Skeletal muscle tissue (tissue), 3 donors: ENCODE measurements at regions not wholly inside any gene's neighbourhood (a gene's known extent, or its start where the extent isn't known, plus 50 kb on each side); places are given as distances from the start of the nearest gene placed in this dataset.

Experiments
- H3K27ac ChIP-seq: one replicate; pipeline ENCODE4 v1.7.0; 2013; ENCODE audit warnings: mild to moderate bottlenecking, low read depth, low read length, inconsistent platforms
- H3K27me3 ChIP-seq, 3 donors: one replicate each; pipeline ENCODE4 v1.7.0; 2013; ENCODE audit warnings: low read length in 3 of 3; ENCODE audit not compliant: control insufficient read depth in 3 of 3, insufficient read depth in 3 of 3
- H3K36me3 ChIP-seq, 3 donors: one replicate each; pipeline ENCODE4 v1.7.0; 2013; ENCODE audit warnings: low read length in 3 of 3; ENCODE audit not compliant: control insufficient read depth in 3 of 3, insufficient read depth in 3 of 3
- H3K4me1 ChIP-seq, 3 donors: one replicate each; pipeline ENCODE4 v1.7.0; 2013; ENCODE audit warnings: low read length in 3 of 3, mild to moderate bottlenecking in 3 of 3; ENCODE audit not compliant: control insufficient read depth in 3 of 3, insufficient read depth in 3 of 3
- H3K4me3 ChIP-seq, 3 donors: one replicate each; pipeline ENCODE4 v1.7.0; 2013; ENCODE audit warnings: low read length in 3 of 3
- H3K9ac ChIP-seq, 3 donors: one replicate each; pipeline ENCODE4 v1.7.0; 2013; ENCODE audit warnings: low read length in 3 of 3, mild to moderate bottlenecking in 3 of 3, moderate library complexity in 2 of 3, low read depth in 1 of 3
- H3K9me3 ChIP-seq, 3 donors: one replicate each; pipeline ENCODE4 v1.7.0; 2013; ENCODE audit warnings: low read length in 3 of 3; ENCODE audit not compliant: control insufficient read depth in 3 of 3
- donor health status: Osteomylitis.

DNA sequence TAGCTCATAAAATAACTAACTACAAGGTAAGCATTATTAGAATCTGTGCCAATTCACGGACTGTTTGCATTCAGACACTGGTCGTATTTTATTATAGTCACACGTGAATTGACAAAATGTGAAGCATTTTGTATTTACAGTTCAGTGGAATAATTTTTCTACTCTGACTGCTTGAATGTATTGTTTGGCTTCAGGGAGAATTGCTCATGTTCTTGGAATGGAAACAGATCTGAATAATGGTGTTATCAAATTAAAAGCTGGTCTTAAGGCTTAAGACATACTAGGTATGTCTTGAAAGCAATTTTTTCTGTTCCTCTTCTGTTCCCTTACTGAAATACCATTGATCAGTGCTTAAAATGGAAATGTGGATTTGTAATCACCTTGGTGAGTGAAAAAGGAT lies 543.7 kb upstream of the TLE4 start:
- H3K9ac ChIP-seq: no peak overlapping the region
- H3K27ac ChIP-seq: no peak overlapping the region
- no peaks in the 10 kb centered on the region for H3K9me3 ChIP-seq
- no peaks in the 10 kb centered on the region for H3K4me1 ChIP-seq
- H3K4me3 ChIP-seq: no peak overlapping the region
- no peaks in the 10 kb centered on the region for H3K36me3 ChIP-seq
- no peaks in the 10 kb centered on the region for H3K27me3 ChIP-seq

DNA sequence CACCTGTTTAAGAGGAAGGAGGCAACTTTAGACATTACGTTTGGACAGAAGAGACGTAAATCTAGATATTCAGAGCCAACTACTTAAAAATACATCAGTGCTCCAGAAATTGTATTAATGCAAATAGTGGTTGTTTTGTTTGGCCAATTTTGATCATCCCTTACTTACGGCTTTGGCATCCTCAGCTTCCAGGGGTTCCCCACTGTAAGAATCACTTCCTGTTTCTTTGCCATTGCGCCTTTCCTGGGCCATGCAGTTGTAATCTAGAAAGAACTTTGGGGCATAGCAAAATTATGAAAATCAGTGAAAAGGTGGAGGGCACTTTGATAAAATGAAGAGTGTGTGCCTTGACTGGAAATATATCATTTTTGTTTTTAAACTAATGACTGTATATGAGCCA lies 537.2 kb upstream of the TLE4 start:
- H3K4me3 ChIP-seq: no peak overlapping the region
- H3K9ac ChIP-seq: no peak overlapping the region
- no peaks in the 10 kb centered on the region for H3K4me1 ChIP-seq
- no peaks in the 10 kb centered on the region for H3K36me3 ChIP-seq
- H3K27ac ChIP-seq: no peak overlapping the region
- no peaks in the 10 kb centered on the region for H3K9me3 ChIP-seq
- H3K27me3 ChIP-seq: no peaks in the 10 kb centered on the region

DNA sequence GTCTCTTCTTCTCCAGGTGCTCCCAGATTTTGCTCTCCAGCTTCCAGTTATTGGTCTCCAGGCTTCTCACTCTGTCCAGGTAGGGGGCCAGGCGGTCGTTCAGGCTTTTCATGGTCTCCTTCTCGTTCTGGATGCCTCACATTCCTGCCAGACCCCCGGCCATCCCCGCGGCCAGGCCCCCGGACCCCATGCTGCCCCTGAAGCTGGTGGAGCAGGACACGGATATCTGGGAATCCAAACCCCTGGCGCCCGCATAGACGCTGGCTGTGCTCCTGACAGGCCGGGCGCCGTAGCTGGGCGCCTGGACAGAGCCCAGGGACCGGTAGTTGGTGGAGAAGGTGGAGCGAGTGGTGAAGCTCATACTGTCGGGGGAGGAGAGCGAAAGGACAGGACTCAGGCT lies 534.4 kb upstream of the TLE4 start:
- Histone ChIP-seq H3K9ac (no peak overlapping the region), H3K4me3 (no peak overlapping the region), H3K9me3 (no peaks in the 10 kb centered on the region), H3K27me3 (no peaks in the 10 kb centered on the region), H3K27ac (no peak overlapping the region), H3K36me3 (no peaks in the 10 kb centered on the region), H3K4me1 (no peaks in the 10 kb centered on the region)

DNA sequence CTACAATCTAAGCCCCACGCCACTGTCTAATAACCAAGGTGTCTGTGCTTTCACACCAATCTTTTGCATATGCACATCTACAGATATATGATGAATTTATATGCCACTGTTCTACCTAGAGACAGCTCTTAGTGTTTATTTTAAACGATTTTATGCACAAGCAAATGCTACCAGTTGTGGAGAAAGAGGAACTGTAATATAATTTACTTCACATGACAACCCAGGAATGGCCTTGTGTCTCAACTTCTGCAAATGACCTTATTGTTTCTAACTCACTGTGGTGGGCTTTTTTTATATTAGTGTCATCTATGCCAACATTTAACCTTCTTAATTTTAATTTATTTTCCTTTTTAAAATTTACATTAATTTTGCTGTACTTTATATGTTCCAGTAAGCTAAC lies 531.1 kb upstream of the TLE4 start:
- Histone ChIP-seq H3K27ac (no peak overlapping the region), H3K27me3 (no peaks in the 10 kb centered on the region), H3K9ac (no peak overlapping the region), H3K9me3 (no peaks in the 10 kb centered on the region), H3K36me3 (no peaks in the 10 kb centered on the region), H3K4me3 (no peak overlapping the region), H3K4me1 (no peaks in the 10 kb centered on the region)

DNA sequence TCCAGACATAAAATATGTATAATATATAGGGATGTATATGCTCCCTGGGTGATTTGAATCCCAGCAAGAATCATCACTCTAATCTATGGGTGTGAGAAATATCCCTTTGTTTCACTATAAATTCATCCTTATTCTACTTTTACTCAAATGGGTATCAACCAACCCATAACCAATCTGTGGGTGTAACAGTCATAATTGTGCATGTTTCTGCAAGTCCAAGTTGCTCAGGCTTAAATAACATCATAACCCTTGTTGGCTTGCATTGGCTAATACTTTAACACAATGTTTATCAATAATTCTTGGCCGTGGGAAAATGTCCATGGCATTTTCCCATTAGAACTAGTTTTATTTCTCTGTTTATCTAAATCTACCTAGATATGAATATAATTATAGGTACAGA lies 530.5 kb upstream of the TLE4 start:
- Histone ChIP-seq H3K36me3 (no peaks in the 10 kb centered on the region), H3K9me3 (no peaks in the 10 kb centered on the region), H3K4me1 (no peaks in the 10 kb centered on the region)

GRCh38 chr9:79043916-79044315 lies 527.8 kb upstream of the TLE4 start:
- no peak overlapping the region for H3K9ac ChIP-seq

More for the DNA sequence above, 530.5 kb upstream of the TLE4 start:
- no peak overlapping the region for H3K27ac ChIP-seq
- no peaks in the 10 kb centered on the region for H3K27me3 ChIP-seq
- H3K4me3 ChIP-seq: no peak overlapping the region
- H3K9ac ChIP-seq: no peak overlapping the region

DNA sequence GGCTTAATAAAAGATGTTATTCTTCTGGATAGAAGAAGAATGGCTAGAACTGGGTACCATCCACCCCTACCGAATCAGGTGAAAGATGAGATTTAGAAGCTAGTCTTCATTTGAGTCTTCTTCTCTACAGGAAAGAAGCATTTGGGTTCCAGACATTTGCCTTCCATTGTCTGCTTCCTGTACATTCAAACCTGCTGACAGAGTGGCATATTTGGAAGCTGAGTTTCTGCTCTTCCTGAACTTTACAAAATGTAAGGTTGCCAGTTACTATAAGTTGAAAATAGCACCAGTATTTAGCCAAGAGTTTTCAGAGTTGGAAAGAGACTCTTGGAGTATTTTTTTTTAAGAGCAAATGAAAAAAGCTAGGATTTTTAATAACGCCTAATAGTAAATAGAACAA lies 525.4 kb upstream of the TLE4 start:
- Histone ChIP-seq H3K9ac (no peak overlapping the region), H3K4me3 (no peak overlapping the region), H3K27ac (no peak overlapping the region), H3K9me3 (no peaks in the 10 kb centered on the region), H3K36me3 (no peaks in the 10 kb centered on the region), H3K27me3 (no peaks in the 10 kb centered on the region), H3K4me1 (no peaks in the 10 kb centered on the region)

More at GRCh38 chr9:79043916-79044315, 527.8 kb upstream of the TLE4 start:
- H3K9me3 ChIP-seq: no peaks in the 10 kb centered on the region
- no peaks in the 10 kb centered on the region for H3K36me3 ChIP-seq
- no peaks in the 10 kb centered on the region for H3K27me3 ChIP-seq
- H3K4me3 ChIP-seq: no peak overlapping the region
- H3K27ac ChIP-seq: no peak overlapping the region
- H3K4me1 ChIP-seq: no peaks in the 10 kb centered on the region

- Histone ChIP-seq H3K4me3 (no peak overlapping the region), H3K4me1 (no peaks in the 10 kb centered on the region), H3K27ac (no peak overlapping the region), H3K36me3 (no peaks in the 10 kb centered on the region), H3K9me3 (no peaks in the 10 kb centered on the region), H3K27me3 (no peaks in the 10 kb centered on the region), H3K9ac (no peak overlapping the region)
Measured at GRCh38 chr9:79049371-79049770, 522.4 kb upstream of the TLE4 start.

DNA sequence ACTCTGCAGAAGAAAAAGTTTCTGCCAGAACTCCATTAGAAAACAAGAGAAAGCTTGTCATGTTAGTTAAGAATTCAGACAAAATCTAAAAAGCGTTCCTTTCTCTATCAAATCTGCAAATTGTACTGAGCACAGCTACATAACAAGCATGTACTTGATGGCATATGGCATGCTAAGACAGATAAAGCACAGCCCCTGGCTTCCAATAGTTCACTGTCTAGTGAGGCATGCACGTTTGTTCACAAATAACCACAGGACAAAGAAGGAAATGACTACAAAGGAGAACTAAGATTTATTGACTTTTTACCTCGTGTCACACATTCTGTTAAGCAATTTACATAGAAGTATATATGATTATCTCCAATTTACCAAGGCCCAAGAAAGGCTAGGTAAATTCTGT lies 518.2 kb upstream of the TLE4 start:
- H3K4me3 ChIP-seq: no peak overlapping the region
- H3K27ac ChIP-seq: no peak overlapping the region
- H3K4me1 ChIP-seq: no peaks in the 10 kb centered on the region
- H3K9me3 ChIP-seq: no peaks in the 10 kb centered on the region
- no peaks in the 10 kb centered on the region for H3K36me3 ChIP-seq
- H3K9ac ChIP-seq: no peak overlapping the region
- no peaks in the 10 kb centered on the region for H3K27me3 ChIP-seq

- Histone ChIP-seq H3K27ac (no peak overlapping the region), H3K9me3 (no peaks in the 10 kb centered on the region), H3K4me3 (no peak overlapping the region), H3K4me1 (no peaks in the 10 kb centered on the region), H3K27me3 (no peaks in the 10 kb centered on the region), H3K36me3 (no peaks in the 10 kb centered on the region), H3K9ac (no peak overlapping the region)
Measured at GRCh38 chr9:79054500-79054899, 517.3 kb upstream of the TLE4 start.

DNA sequence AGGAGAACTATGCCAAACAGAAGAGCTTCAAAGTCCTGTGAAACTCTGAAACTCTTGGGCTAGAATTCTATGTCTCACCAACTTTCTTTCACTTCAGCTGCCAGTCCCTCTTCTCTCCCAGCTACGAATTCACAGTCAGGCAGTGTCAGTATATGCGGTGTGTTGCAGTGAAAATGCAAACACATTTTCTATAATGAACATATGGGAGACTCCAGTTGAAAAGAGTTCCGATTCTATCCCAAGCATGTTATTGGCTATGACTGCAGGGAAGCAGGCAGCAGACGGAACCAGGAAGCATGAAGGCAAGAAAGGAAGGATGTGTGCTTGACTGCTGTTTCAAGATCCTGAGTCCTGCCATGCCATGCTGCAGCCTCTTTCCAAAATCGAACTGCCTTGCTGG lies 515.7 kb upstream of the TLE4 start:
- H3K27ac ChIP-seq: no peak overlapping the region
- H3K4me1 ChIP-seq: no peaks in the 10 kb centered on the region
- no peak overlapping the region for H3K9ac ChIP-seq
- H3K4me3 ChIP-seq: no peak overlapping the region
- no peaks in the 10 kb centered on the region for H3K9me3 ChIP-seq
- H3K27me3 ChIP-seq: no peaks in the 10 kb centered on the region
- H3K36me3 ChIP-seq: no peaks in the 10 kb centered on the region
